Spleen (tissue), 7 donors: ENCODE measurements at regions not wholly inside any gene's neighbourhood (a gene's known extent, or its start where the extent isn't known, plus 50 kb on each side); places are given as distances from the start of the nearest gene placed in this dataset.

Experiments used
- CTCF ChIP-seq, 11 experiments: fragments of 200-600 bp in 7 of 11; fragments of 450-650 bp in 4 of 11; sonication (generic) in 4 of 11; IDR thresholded peaks in 8 of 11; conservative IDR thresholded peaks in 3 of 11; 1 replicate in 7 of 11; 2 replicates in 4 of 11; pipeline versions ENCODE4 v1.4.0 to v1.8.0; 2016 to 2021; ENCODE audit warnings: antibody characterized with exemption in 11 of 11, inconsistent platforms in 4 of 11, mild to moderate bottlenecking in 1 of 11
- POLR2A ChIP-seq, 3 donors: fragments of 450-650 bp; IDR thresholded peaks; one replicate each; pipeline ENCODE4 v1.5.1; 2017; ENCODE audit warnings: antibody characterized with exemption in 3 of 3, mild to moderate bottlenecking in 1 of 3
- POLR2AphosphoS5 ChIP-seq, 3 donors: sonication (generic); formaldehyde crosslinking; IDR thresholded peaks; one replicate each; pipeline ENCODE4 v1.5.1; 2017; ENCODE audit warnings: antibody characterized with exemption in 3 of 3
- donor health status: DM: no; HTN: no; CAD: no; lungs with moderate emphysema.
- donor health status: DM: no; HTN: no; CAD: no.
- donor health status: DM: no; HTN: no; CAD: no.

GRCh38 chr20:6857927-6858326, 90.4 kb downstream of the BMP2 start:
- no peak for TF ChIP-seq CTCF (IDR thresholded peaks at IDR 0.05 in 8 of 11, conservative IDR thresholded peaks at IDR 0.05 in 3 of 11)
- no peak for TF ChIP-seq POLR2A (IDR thresholded peaks at IDR 0.05)
- TF ChIP-seq POLR2AphosphoS5 (IDR thresholded peaks at IDR 0.05), result no peak
